ENCODE measurements at regions not wholly inside any gene's neighbourhood (a gene's known extent, or its start where the extent isn't known, plus 50 kb on each side); places are given as distances from the start of the nearest gene placed in this dataset.

DNA sequence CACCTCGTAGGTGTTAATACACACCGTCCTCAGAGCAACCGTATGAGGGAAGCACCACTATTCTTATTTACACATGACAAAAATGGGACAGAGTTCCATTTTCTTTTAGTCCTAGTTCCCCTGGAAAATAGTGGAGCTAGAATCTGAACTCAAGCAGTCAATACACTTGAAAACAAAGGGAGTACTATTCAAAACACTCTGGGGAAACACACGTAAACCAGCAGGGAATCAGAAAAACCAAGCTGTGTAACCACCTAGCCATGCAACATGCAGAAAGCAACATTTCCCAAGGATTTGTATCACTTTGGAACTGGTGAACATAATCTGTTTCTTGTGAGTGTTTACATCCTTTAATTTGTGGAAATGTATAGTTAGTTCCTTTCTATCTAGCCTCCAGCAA lies 208.2 kb downstream of the UBE2E3 start:
- DNase-seq (ENCODE audit: low read depth in 2 of 2) = no peak

GRCh38 chr2:181189951-181190350 lies 209.5 kb downstream of the UBE2E3 start:
- DNase-seq (ENCODE audit: low read depth in 2 of 2) = no peak

- no peak for DNase-seq (ENCODE audit: low read depth in 2 of 2)
Measured at GRCh38 chr2:181190711-181191110, 210.3 kb downstream of the UBE2E3 start.

DNA sequence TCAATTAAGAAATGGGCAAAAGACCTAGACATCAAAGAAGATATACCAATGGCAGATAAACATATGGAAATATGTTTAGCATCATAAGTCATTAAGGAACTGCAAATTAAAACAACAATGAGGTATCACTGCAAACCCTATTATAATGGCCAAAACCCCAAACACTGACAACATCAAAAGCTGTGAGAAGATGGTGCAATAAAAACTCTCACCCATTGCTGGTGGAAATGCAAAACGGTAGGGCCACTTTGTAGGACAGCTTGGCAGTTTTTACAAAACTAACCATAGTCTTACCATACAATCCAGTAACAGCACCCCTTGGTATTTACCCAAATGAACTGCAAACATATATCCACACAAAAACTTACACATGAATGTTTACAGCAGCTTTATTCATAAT lies 213.1 kb downstream of the UBE2E3 start:
- DNase-seq (ENCODE audit: low read depth in 2 of 2) = no peak

DNA sequence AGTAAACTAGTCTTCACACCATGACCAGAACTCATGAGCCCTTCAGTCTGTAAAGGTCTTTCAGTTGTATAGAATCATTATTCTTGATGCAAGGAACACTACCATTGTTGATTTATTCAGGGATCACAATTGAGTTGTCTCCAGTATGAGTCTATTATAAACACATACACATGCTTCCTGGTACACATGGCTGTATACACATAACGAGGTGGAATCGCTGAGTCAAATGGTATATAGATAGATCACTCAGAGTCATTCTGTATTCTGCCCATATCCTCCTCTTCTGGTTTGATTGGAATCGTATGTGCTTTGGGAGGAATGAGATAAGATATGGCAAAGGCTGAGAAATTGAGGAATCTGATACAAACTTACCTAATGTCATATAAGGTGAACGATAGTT lies 216.0 kb downstream of the UBE2E3 start:
- no peak for DNase-seq (ENCODE audit: low read depth in 2 of 2)

GRCh38 chr2:181197140-181197760 lies 216.8 kb downstream of the UBE2E3 start:
- no peak for DNase-seq (ENCODE audit: low read depth in 2 of 2)

- DNase-seq (ENCODE audit: low read depth in 2 of 2) = no peak
Measured at GRCh38 chr2:181198183-181198864, 217.9 kb downstream of the UBE2E3 start.

- DNase-seq (ENCODE audit: low read depth in 2 of 2) = no peak
Measured at GRCh38 chr2:181203412-181203811, 223.0 kb downstream of the UBE2E3 start.

GRCh38 chr2:181203916-181204315 lies 223.5 kb downstream of the UBE2E3 start:
- DNase-seq (ENCODE audit: low read depth in 2 of 2) = no peak

GRCh38 chr2:181218401-181218821 lies 238.0 kb downstream of the UBE2E3 start:
- no peak for DNase-seq (ENCODE audit: low read depth in 2 of 2)

DNA sequence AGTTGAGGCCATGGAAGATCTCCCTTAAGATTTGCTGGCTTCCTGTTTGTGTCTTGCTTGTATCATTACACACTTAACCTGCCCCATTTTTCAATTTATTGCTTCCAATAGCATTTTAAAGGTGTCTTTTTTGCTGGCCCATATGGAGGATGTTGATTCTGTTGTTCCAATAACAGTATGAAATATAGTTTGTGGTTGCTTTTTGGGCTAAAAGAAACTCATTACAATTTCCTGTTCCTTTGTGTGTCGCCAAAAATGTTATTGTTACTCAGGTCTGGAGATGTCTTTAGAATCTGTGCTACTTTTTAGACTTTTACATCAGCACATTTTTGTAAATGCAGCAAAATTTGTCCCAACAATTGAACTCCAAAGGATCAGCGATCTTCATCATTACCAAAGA lies 234.0 kb upstream of the ITGA4 start:
- no peak for DNase-seq (ENCODE audit: low read depth in 2 of 2)

DNA sequence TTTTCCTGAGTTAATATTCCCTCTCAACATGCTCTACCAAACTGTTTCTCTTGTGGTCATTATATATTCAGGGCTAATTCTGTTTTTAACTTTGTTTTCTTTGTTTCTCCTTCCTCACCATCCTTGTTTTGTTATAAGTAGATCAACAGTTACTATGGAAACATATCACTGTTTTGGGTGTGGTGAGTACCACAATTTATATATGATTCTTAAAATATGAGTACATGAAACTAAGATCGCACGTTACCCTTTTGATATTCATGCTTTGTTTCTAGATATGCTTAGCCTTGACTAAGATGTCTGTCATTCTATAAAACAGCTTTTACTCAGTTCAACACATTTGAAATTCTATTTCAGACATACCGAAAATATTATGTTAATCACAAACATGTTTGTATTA lies 232.3 kb upstream of the ITGA4 start:
- DNase-seq (ENCODE audit: low read depth in 2 of 2) = no peak

DNA sequence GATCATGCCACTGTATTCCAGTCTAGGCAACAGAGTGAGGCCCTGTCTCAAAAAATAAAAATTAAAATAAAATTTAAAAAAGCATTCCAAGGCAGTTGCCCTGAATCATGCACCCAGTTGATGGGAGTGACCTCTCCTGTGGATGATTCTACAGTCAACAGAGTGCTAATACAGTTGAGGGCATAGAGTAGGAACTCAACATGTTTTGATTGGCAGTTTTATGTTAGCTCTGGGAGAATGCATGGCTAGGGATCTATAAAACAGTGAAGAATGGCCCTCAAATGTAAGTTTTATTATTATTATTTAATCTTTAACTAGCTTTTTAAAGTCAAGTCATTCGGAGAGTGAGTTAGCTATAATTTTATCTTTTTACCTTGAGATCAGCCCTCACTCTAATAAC lies 228.5 kb upstream of the ITGA4 start:
- no peak for DNase-seq (ENCODE audit: low read depth in 2 of 2)

- no peak for DNase-seq (ENCODE audit: low read depth in 2 of 2)
Measured at GRCh38 chr2:181231151-181231550, 226.0 kb upstream of the ITGA4 start.

GRCh38 chr2:181231886-181232621 lies 225.1 kb upstream of the ITGA4 start:
- no peak for DNase-seq (ENCODE audit: low read depth in 2 of 2)

- DNase-seq (ENCODE audit: low read depth in 2 of 2) = no peak
Measured at GRCh38 chr2:181234487-181234891, 222.7 kb upstream of the ITGA4 start.

GRCh38 chr2:181235011-181235410 lies 222.2 kb upstream of the ITGA4 start:
- no peak for DNase-seq (ENCODE audit: low read depth in 2 of 2)

- no peak for DNase-seq (ENCODE audit: low read depth in 2 of 2)
Measured at GRCh38 chr2:181235683-181236459, 221.3 kb upstream of the ITGA4 start.

GRCh38 chr2:181239201-181239799 lies 217.9 kb upstream of the ITGA4 start:
- DNase-seq (ENCODE audit: low read depth in 2 of 2) = no peak

DNA sequence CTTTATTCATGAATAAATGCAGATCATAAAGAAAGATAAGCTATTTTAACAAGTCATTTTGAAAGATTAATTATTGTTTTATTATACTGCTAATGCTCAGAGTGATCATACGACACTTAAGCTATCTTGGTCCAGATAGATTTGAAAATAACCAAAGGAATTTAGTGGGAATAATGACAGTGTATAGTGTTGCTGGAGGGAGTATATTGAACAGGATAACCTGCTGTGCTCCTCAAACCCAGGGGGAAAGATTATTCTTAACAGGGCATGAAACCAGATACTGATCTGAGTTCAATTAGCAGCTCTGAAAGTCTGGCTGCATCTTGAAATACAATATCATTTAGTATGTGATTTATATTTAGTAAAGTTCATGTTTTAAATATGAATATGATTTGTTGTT lies 216.3 kb upstream of the ITGA4 start:
- no peak for DNase-seq (ENCODE audit: low read depth in 2 of 2)

DNA sequence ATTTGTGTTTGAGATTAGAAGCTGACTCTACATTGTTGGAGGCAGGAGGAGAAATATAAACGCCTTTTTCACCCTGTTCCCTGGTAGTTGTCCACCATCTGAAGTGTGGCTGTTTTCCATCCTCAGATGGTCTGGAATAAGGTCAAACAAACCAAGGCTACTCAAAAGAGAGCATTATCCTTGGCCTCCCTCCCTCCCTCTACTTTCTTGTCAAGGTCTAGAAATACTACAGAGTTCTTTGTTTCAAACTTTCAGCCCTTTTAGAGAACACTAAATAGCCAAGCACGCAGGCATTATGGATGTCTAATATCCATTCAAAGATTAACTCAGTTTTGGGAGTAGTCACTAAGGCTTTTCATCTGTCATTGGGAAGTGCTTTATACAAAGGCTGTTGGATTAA lies 215.8 kb upstream of the ITGA4 start:
- DNase-seq (ENCODE audit: low read depth in 2 of 2) = no peak

GRCh38 chr2:181241797-181242196 lies 215.4 kb upstream of the ITGA4 start:
- no peak for DNase-seq (ENCODE audit: low read depth in 2 of 2)
